Neural cell (in vitro differentiated cells): ENCODE measurements at regions not wholly inside any gene's neighbourhood (a gene's known extent, or its start where the extent isn't known, plus 50 kb on each side); places are given as distances from the start of the nearest gene placed in this dataset.

ENCODE experiments used
- H2AFZ ChIP-seq: fragments of 200-600, 300-800 bp; sonication (generic), shearing (Covaris generic); 2 replicates; pipeline ENCODE4 v1.6.0; 2014; ENCODE audit warnings: low read depth, mild to moderate bottlenecking, antibody characterized with exemption, low read length, moderate library complexity
- H3F3A ChIP-seq: fragments of 200-600 bp; shearing (Covaris generic); 2 replicates; pipeline ENCODE4 v1.6.1; 2016; ENCODE audit warnings: mild to moderate bottlenecking, moderate library complexity, mixed read lengths, antibody characterized with exemption, low read length; ENCODE audit not compliant: insufficient read depth, poor library complexity, severe bottlenecking
- H3K27ac ChIP-seq: fragments of 200-600, 300-800 bp; sonication (generic), shearing (Covaris generic); 2 replicates; pipeline ENCODE4 v1.5.1; 2014; ENCODE audit warnings: mild to moderate bottlenecking, low read length, moderate library complexity
- H3K27me3 ChIP-seq: fragments of 300-800, 200-600 bp; sonication (generic), shearing (Covaris generic); 2 replicates; pipeline ENCODE4 v1.6.0; 2014; ENCODE audit warnings: mild to moderate bottlenecking, low read depth, low read length, moderate library complexity; ENCODE audit not compliant: insufficient read depth
- H3K36me3 ChIP-seq: fragments of 300-800, 200-600 bp; sonication (generic), shearing (Covaris generic); 2 replicates; pipeline ENCODE4 v1.5.1; 2014; ENCODE audit warnings: mild to moderate bottlenecking, antibody characterized with exemption, low read length, moderate library complexity; ENCODE audit not compliant: insufficient read depth
- H3K4me2 ChIP-seq: fragments of 300-800, 200-600 bp; sonication (generic), shearing (Covaris generic); 2 replicates; pipeline ENCODE4 v1.6.0; 2014; ENCODE audit warnings: mild to moderate bottlenecking, low read length
- H3K4me3 ChIP-seq: fragments of 300-800, 200-600 bp; sonication (generic), shearing (Covaris generic); 2 replicates; pipeline ENCODE4 v1.5.1; 2014; ENCODE audit warnings: mild to moderate bottlenecking, low read length, moderate library complexity
- H3K79me2 ChIP-seq: fragments of 200-600 bp; shearing (Covaris generic); replicated peaks from 2 replicates; pipeline ENCODE4 v1.6.0; 2014; ENCODE audit warnings: mild to moderate bottlenecking, low read length, moderate library complexity; ENCODE audit not compliant: insufficient read depth
- H3K9ac ChIP-seq: fragments of 300-800, 200-600 bp; sonication (generic), shearing (Covaris generic); 2 replicates; pipeline ENCODE4 v1.6.1; 2016; ENCODE audit warnings: mild to moderate bottlenecking, low read length, mixed read lengths
- H3K9me2 ChIP-seq: fragments of 200-600 bp; shearing (Covaris generic); 2 replicates; pipeline ENCODE4 v1.6.1; 2016; ENCODE audit warnings: mild to moderate bottlenecking, low read length, mixed read lengths; ENCODE audit not compliant: insufficient read depth
- H3K9me3 ChIP-seq: fragments of 200-600, 300-800 bp; sonication (generic), shearing (Covaris generic); 2 replicates; pipeline ENCODE4 v1.6.1; 2016; ENCODE audit warnings: mild to moderate bottlenecking, mixed run types, low read length, moderate library complexity, mixed read lengths
- H4K20me1 ChIP-seq: fragments of 200-600 bp; shearing (Covaris generic); 2 replicates; pipeline ENCODE4 v1.6.1; 2016; ENCODE audit warnings: mild to moderate bottlenecking, mixed run types; ENCODE audit not compliant: insufficient read depth
- EP300 ChIP-seq: fragments of 450-650 bp; conservative IDR thresholded peaks from 2 replicates; pipeline ENCODE4 v1.6.1; 2014; ENCODE audit warnings: antibody characterized with exemption, mild to moderate bottlenecking, moderate library complexity; ENCODE audit not compliant: poor library complexity, severe bottlenecking
- EZH2 ChIP-seq: fragments of 200-600, 300-800 bp; shearing (Covaris generic), sonication (generic); IDR thresholded peaks from 2 replicates; pipeline ENCODE4 v1.6.1; 2014; ENCODE audit warnings: antibody characterized with exemption, low read length, borderline replicate concordance, mild to moderate bottlenecking; ENCODE audit not compliant: insufficient read depth, poor library complexity, severe bottlenecking
- MXI1 ChIP-seq: fragments of 450-650 bp; conservative IDR thresholded peaks from 2 replicates; pipeline ENCODE4 v1.6.1; 2014; ENCODE audit warnings: antibody characterized with exemption, mild to moderate bottlenecking; ENCODE audit not compliant: poor library complexity, severe bottlenecking
- POLR2AphosphoS5 ChIP-seq: IDR thresholded peaks from 2 replicates; pipeline ENCODE4 v1.6.1; 2012
- RAD21 ChIP-seq: fragments of 450-650 bp; conservative IDR thresholded peaks from 2 replicates; pipeline ENCODE4 v1.6.1; 2014; ENCODE audit warnings: antibody characterized with exemption, mild to moderate bottlenecking, moderate library complexity
- SMC3 ChIP-seq: fragments of 450-650 bp; conservative IDR thresholded peaks from 2 replicates; pipeline ENCODE4 v1.6.1; 2014; ENCODE audit warnings: antibody characterized with exemption, mild to moderate bottlenecking, moderate library complexity; ENCODE audit not compliant: poor library complexity
- TAF1 ChIP-seq: IDR thresholded peaks from 2 replicates; pipeline ENCODE4 v1.6.1; 2012; ENCODE audit warnings: low read depth
- TF ChIP-seq, protein P1 (sequence below): fragments of 450-650 bp; IDR thresholded peaks from 2 replicates; pipeline ENCODE4 v1.5.1; 2014; ENCODE audit warnings: antibody characterized with exemption, mild to moderate bottlenecking, moderate library complexity; ENCODE audit not compliant: poor library complexity, severe bottlenecking
- TF ChIP-seq, protein P2 (sequence below): IDR thresholded peaks from 2 replicates; pipeline ENCODE4 v1.6.1; 2012; ENCODE audit warnings: borderline replicate concordance

DNA sequence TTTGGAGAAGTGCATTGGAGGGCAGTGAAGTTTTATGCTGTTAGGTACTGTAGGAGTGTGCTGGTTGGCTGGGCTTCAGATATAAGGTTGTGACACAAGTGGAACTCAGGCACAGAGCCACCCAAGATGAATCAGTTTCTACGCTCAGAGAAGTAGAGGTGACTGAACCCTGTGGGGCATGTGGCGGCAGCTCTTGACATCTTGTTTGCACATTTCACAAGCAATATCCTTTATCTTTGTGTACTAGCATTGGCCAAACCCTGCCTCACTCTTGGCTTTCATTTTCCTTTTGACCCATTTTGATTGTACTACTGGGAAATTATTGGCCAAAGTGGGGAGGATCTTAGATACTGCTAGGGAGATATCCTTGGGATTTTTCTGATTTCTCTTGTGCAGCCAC lies 110.0 kb downstream of the PSAT1 start:
- Histone ChIP-seq H3K4me3 (no peak overlapping the region), H3K9me2 (no peaks in the 10 kb centered on the region), H3K36me3 (no peaks in the 10 kb centered on the region), H3K9ac (no peak overlapping the region), H2AFZ (no peak overlapping the region), H3K9me3 (peaks cover 4% of the 10 kb centered on the region), H3K27me3 (no peaks in the 10 kb centered on the region), H3K27ac (no peak overlapping the region), H3F3A (no peaks in the 10 kb centered on the region), H3K79me2 (no peaks in the 10 kb centered on the region), H4K20me1 (no peaks in the 10 kb centered on the region), H3K4me2 (no peak overlapping the region)
- TF ChIP-seq EZH2 (no peak), TAF1 (no peak), RAD21 (no peak), SMC3 (no peak), EP300 (no peak), MXI1 (no peak), POLR2AphosphoS5 (no peak)
- TF ChIP-seq, protein P1, sequence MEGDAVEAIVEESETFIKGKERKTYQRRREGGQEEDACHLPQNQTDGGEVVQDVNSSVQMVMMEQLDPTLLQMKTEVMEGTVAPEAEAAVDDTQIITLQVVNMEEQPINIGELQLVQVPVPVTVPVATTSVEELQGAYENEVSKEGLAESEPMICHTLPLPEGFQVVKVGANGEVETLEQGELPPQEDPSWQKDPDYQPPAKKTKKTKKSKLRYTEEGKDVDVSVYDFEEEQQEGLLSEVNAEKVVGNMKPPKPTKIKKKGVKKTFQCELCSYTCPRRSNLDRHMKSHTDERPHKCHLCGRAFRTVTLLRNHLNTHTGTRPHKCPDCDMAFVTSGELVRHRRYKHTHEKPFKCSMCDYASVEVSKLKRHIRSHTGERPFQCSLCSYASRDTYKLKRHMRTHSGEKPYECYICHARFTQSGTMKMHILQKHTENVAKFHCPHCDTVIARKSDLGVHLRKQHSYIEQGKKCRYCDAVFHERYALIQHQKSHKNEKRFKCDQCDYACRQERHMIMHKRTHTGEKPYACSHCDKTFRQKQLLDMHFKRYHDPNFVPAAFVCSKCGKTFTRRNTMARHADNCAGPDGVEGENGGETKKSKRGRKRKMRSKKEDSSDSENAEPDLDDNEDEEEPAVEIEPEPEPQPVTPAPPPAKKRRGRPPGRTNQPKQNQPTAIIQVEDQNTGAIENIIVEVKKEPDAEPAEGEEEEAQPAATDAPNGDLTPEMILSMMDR = no peak
- TF ChIP-seq, protein P2, sequence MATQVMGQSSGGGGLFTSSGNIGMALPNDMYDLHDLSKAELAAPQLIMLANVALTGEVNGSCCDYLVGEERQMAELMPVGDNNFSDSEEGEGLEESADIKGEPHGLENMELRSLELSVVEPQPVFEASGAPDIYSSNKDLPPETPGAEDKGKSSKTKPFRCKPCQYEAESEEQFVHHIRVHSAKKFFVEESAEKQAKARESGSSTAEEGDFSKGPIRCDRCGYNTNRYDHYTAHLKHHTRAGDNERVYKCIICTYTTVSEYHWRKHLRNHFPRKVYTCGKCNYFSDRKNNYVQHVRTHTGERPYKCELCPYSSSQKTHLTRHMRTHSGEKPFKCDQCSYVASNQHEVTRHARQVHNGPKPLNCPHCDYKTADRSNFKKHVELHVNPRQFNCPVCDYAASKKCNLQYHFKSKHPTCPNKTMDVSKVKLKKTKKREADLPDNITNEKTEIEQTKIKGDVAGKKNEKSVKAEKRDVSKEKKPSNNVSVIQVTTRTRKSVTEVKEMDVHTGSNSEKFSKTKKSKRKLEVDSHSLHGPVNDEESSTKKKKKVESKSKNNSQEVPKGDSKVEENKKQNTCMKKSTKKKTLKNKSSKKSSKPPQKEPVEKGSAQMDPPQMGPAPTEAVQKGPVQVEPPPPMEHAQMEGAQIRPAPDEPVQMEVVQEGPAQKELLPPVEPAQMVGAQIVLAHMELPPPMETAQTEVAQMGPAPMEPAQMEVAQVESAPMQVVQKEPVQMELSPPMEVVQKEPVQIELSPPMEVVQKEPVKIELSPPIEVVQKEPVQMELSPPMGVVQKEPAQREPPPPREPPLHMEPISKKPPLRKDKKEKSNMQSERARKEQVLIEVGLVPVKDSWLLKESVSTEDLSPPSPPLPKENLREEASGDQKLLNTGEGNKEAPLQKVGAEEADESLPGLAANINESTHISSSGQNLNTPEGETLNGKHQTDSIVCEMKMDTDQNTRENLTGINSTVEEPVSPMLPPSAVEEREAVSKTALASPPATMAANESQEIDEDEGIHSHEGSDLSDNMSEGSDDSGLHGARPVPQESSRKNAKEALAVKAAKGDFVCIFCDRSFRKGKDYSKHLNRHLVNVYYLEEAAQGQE = no peak

DNA sequence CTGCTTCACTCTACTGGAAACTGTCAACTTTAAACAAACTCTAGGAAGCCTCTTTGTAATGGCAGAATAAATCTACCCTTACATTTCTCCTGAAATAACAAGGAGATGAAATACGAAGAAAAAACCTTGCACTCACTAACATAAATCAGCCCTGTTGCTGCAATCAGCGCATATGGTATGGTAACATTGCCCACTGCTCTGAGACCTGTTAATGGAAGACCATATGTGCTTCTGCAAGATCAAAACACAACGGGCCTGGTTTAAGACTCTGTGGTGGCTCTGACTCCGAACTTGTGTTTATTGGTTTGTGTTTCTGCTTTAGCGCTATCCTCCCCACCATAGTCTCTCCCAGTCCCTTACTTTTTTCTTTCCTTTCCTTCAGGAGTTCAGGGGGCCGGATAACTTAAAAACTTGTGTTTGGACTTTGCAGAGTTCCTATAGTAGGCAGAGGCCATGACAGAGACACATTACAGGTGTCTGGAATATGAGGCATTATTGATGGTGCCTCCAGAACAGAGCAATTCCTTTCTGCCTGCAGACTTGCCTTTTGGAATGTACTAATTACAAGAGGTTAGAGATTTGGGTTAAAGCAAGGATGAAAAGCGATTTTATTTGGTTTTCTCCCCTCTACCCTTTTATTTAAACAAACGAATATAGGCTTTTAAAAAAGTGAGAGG lies 110.8 kb downstream of the PSAT1 start:
- no peak overlapping the region for H3K9ac ChIP-seq
- H3K4me3 ChIP-seq = no peak overlapping the region
- H3K27ac ChIP-seq = no peak overlapping the region
- H4K20me1 ChIP-seq = no peaks in the 10 kb centered on the region
- H3K79me2 ChIP-seq = no peaks in the 10 kb centered on the region
- no peak overlapping the region for H2AFZ ChIP-seq
- H3K4me2 ChIP-seq = no peak overlapping the region
- H3K36me3 ChIP-seq = no peaks in the 10 kb centered on the region
- no peaks in the 10 kb centered on the region for H3F3A ChIP-seq
- peaks cover 4% of the 10 kb centered on the region for H3K9me3 ChIP-seq
- TF ChIP-seq, protein P1 = no peak
- no peak for TF ChIP-seq POLR2AphosphoS5
- TF ChIP-seq, protein P2 = no peak
- TF ChIP-seq EZH2 = no peak
- no peak for TF ChIP-seq TAF1
- no peak for TF ChIP-seq MXI1
- TF ChIP-seq SMC3 = no peak
- no peak for TF ChIP-seq EP300
- no peak for TF ChIP-seq RAD21
- H3K9me2 ChIP-seq = no peaks in the 10 kb centered on the region
- H3K27me3 ChIP-seq = no peaks in the 10 kb centered on the region
